BE2C (cell line): ENCODE measurements at regions not wholly inside any gene's neighbourhood (a gene's known extent, or its start where the extent isn't known, plus 50 kb on each side); places are given as distances from the start of the nearest gene placed in this dataset.

Experiments used
- DNase-seq: peaks from one replicate; pipeline ENCODE4 v3.0.0-alpha.2; 2020
- H3K27me3 ChIP-seq: fragments of 250-450 bp; sonication (Bioruptor Pico); 2 replicates; pipeline ENCODE4 v1.5.1; 2020; ENCODE audit warnings: mild to moderate bottlenecking
- H3K36me3 ChIP-seq: fragments of 250-450 bp; sonication (Bioruptor Pico); 2 replicates; pipeline ENCODE4 v1.5.1; 2020; ENCODE audit warnings: mild to moderate bottlenecking
- H3K4me1 ChIP-seq: fragments of 250-450 bp; sonication (Bioruptor Pico); 2 replicates; pipeline ENCODE4 v1.5.1; 2020
- H3K4me3 ChIP-seq: 2 replicates; pipeline ENCODE4 v1.5.1; 2011; ENCODE audit warnings: low read depth, low read length
- H3K9me3 ChIP-seq: fragments of 250-450 bp; sonication (Bioruptor Pico); 2 replicates; pipeline ENCODE4 v1.5.1; 2020
- CTCF ChIP-seq: IDR thresholded peaks from 2 replicates; pipeline ENCODE4 v1.5.1; 2012; ENCODE audit warnings: mild to moderate bottlenecking, low read depth, low read length

GRCh38 chr18:41268271-41268670 is 686.8 kb upstream of the PIK3C3 start:
- H3K4me3 ChIP-seq = no peak overlapping the region
- no peak for DNase-seq
- no peaks in the 10 kb centered on the region for H3K9me3 ChIP-seq
- H3K4me1 ChIP-seq = no peaks in the 10 kb centered on the region
- no peaks in the 10 kb centered on the region for H3K27me3 ChIP-seq
- TF ChIP-seq CTCF = no peak
- no peaks in the 10 kb centered on the region for H3K36me3 ChIP-seq

GRCh38 chr18:41266616-41267015 is 688.4 kb upstream of the PIK3C3 start:
- DNase-seq = no peak

GRCh38 chr18:41266204-41266603 is 688.8 kb upstream of the PIK3C3 start:
- no peaks in the 10 kb centered on the region for H3K4me1 ChIP-seq
- no peak for DNase-seq
- H3K9me3 ChIP-seq = no peaks in the 10 kb centered on the region

More at GRCh38 chr18:41266616-41267015, 688.4 kb upstream of the PIK3C3 start:
- Histone ChIP-seq H3K27me3 (no peaks in the 10 kb centered on the region), H3K4me3 (no peak overlapping the region), H3K9me3 (no peaks in the 10 kb centered on the region), H3K36me3 (no peaks in the 10 kb centered on the region), H3K4me1 (no peaks in the 10 kb centered on the region)
- TF ChIP-seq CTCF = no peak

GRCh38 chr18:41265047-41265446 is 690.0 kb upstream of the PIK3C3 start:
- Histone ChIP-seq H3K4me1 (no peaks in the 10 kb centered on the region), H3K36me3 (no peaks in the 10 kb centered on the region), H3K27me3 (no peaks in the 10 kb centered on the region), H3K4me3 (no peak overlapping the region), H3K9me3 (no peaks in the 10 kb centered on the region)
- DNase-seq = no peak
- TF ChIP-seq CTCF = no peak

More at GRCh38 chr18:41266204-41266603, 688.8 kb upstream of the PIK3C3 start:
- no peak for TF ChIP-seq CTCF
- Histone ChIP-seq H3K36me3 (no peaks in the 10 kb centered on the region), H3K27me3 (no peaks in the 10 kb centered on the region), H3K4me3 (no peak overlapping the region)

GRCh38 chr18:41263956-41264355 is 691.1 kb upstream of the PIK3C3 start:
- H3K4me1 ChIP-seq = no peaks in the 10 kb centered on the region
- no peak overlapping the region for H3K4me3 ChIP-seq
- no peaks in the 10 kb centered on the region for H3K36me3 ChIP-seq
- no peaks in the 10 kb centered on the region for H3K9me3 ChIP-seq
- no peaks in the 10 kb centered on the region for H3K27me3 ChIP-seq
- no peak for DNase-seq
- TF ChIP-seq CTCF = no peak

- no peaks in the 10 kb centered on the region for H3K36me3 ChIP-seq
- no peaks in the 10 kb centered on the region for H3K4me1 ChIP-seq
- H3K27me3 ChIP-seq = no peaks in the 10 kb centered on the region
- H3K4me3 ChIP-seq = no peak overlapping the region
- no peak for DNase-seq
- TF ChIP-seq CTCF = no peak
- no peaks in the 10 kb centered on the region for H3K9me3 ChIP-seq
Measured at GRCh38 chr18:41262688-41263087, 692.3 kb upstream of the PIK3C3 start.
